ENCODE measurements at regions not wholly inside any gene's neighbourhood (a gene's known extent, or its start where the extent isn't known, plus 50 kb on each side); places are given as distances from the start of the nearest gene placed in this dataset.

GRCh38 chr14:84433961-84434360 is 1096.0 kb upstream of the FLRT2 start:
- H3K9me3 ChIP-seq = no peaks in the 10 kb centered on the region
- BruUV-seq (replicated peaks) = no TSS peak
- H3K4me3 Mint-ChIP-seq (ENCODE audit: unreplicated experiment) = no peak overlapping the region
- no peak for DNase-seq
- ChIA-PET CTCF (no interaction called here), POLR2A (no interaction called here)
- H3K27ac Mint-ChIP-seq (ENCODE audit: unreplicated experiment) = no peak overlapping the region
- H3K4me1 Mint-ChIP-seq (ENCODE audit: low read depth, unreplicated experiment) = no peaks in the 10 kb centered on the region
- no peaks in the 10 kb centered on the region for H3K27me3 Mint-ChIP-seq (ENCODE audit: insufficient read depth, unreplicated experiment)
- no peaks in the 10 kb centered on the region for H3K4me1 ChIP-seq
- no peak for TF ChIP-seq CTCF (IDR thresholded peaks at IDR 0.05; ENCODE audit: insufficient read depth in 1 of 2, low read depth in 1 of 2, low read length in 1 of 2, severe bottlenecking in 1 of 2, unreplicated experiment in 1 of 2)
- no peaks in the 10 kb centered on the region for H3K27me3 ChIP-seq (replicated peaks; ENCODE audit: control insufficient read depth, insufficient read depth, low read length)
- H3K36me3 ChIP-seq (ENCODE audit: control insufficient read depth, insufficient read depth, low read length) = no peaks in the 10 kb centered on the region
- no peaks in the 10 kb centered on the region for H3K36me3 Mint-ChIP-seq (ENCODE audit: insufficient read depth, unreplicated experiment)
- intact Hi-C loops (cut with micrococcal nuclease; ENCODE audit: unreplicated experiment) = no loop called here
- H3K9me3 Mint-ChIP-seq (ENCODE audit: unreplicated experiment) = no peaks in the 10 kb centered on the region
- no peak overlapping the region for H3K4me3 ChIP-seq (ENCODE audit: low read depth, low read length)

GRCh38 chr14:84435820-84436324 is 1094.1 kb upstream of the FLRT2 start:
- Histone ChIP-seq H3K9me3 (no peaks in the 10 kb centered on the region), H3K36me3 (ENCODE audit: control insufficient read depth, insufficient read depth, low read length) (no peaks in the 10 kb centered on the region), H3K4me3 (ENCODE audit: low read depth, low read length) (no peak overlapping the region), H3K27me3 (replicated peaks; ENCODE audit: control insufficient read depth, insufficient read depth, low read length) (no peaks in the 10 kb centered on the region), H3K4me1 (no peaks in the 10 kb centered on the region)
- no peak for TF ChIP-seq CTCF (IDR thresholded peaks at IDR 0.05; ENCODE audit: insufficient read depth in 1 of 2, low read depth in 1 of 2, low read length in 1 of 2, severe bottlenecking in 1 of 2, unreplicated experiment in 1 of 2)
- Mint-ChIP-seq H3K27ac (ENCODE audit: unreplicated experiment) (no peak overlapping the region), H3K27me3 (ENCODE audit: insufficient read depth, unreplicated experiment) (peaks cover under 1% of the 10 kb centered on the region), H3K4me1 (ENCODE audit: low read depth, unreplicated experiment) (no peaks in the 10 kb centered on the region), H3K36me3 (ENCODE audit: insufficient read depth, unreplicated experiment) (no peaks in the 10 kb centered on the region), H3K4me3 (ENCODE audit: unreplicated experiment) (no peak overlapping the region), H3K9me3 (ENCODE audit: unreplicated experiment) (no peaks in the 10 kb centered on the region)
- ChIA-PET CTCF (no interaction called here), POLR2A (no interaction called here)
- intact Hi-C loops (cut with micrococcal nuclease; ENCODE audit: unreplicated experiment) = no loop called here
- BruUV-seq (replicated peaks) = no TSS peak
- DNase-seq = no peak

- CTCF ChIA-PET = no interaction called here
- Histone ChIP-seq H3K36me3 (ENCODE audit: control insufficient read depth, insufficient read depth, low read length) (no peaks in the 10 kb centered on the region), H3K4me1 (no peaks in the 10 kb centered on the region), H3K9me3 (no peaks in the 10 kb centered on the region), H3K27me3 (replicated peaks; ENCODE audit: control insufficient read depth, insufficient read depth, low read length) (no peaks in the 10 kb centered on the region), H3K4me3 (ENCODE audit: low read depth, low read length) (no peak overlapping the region)
- H3K27me3 Mint-ChIP-seq (ENCODE audit: insufficient read depth, unreplicated experiment) = peaks cover 2% of the 10 kb centered on the region
- H3K4me1 Mint-ChIP-seq (ENCODE audit: low read depth, unreplicated experiment) = no peaks in the 10 kb centered on the region
- no TSS peak for BruUV-seq (replicated peaks)
- DNase-seq = no peak
- H3K4me3 Mint-ChIP-seq (ENCODE audit: unreplicated experiment) = no peak overlapping the region
- intact Hi-C loops (cut with micrococcal nuclease; ENCODE audit: unreplicated experiment) = no loop called here
- H3K27ac Mint-ChIP-seq (ENCODE audit: unreplicated experiment) = no peak overlapping the region
- H3K36me3 Mint-ChIP-seq (ENCODE audit: insufficient read depth, unreplicated experiment) = no peaks in the 10 kb centered on the region
- H3K9me3 Mint-ChIP-seq (ENCODE audit: unreplicated experiment) = no peaks in the 10 kb centered on the region
- TF ChIP-seq CTCF (IDR thresholded peaks at IDR 0.05; ENCODE audit: insufficient read depth in 1 of 2, low read depth in 1 of 2, low read length in 1 of 2, severe bottlenecking in 1 of 2, unreplicated experiment in 1 of 2) = no peak
- POLR2A ChIA-PET = no interaction called here
Measured at GRCh38 chr14:84436528-84436927, 1093.4 kb upstream of the FLRT2 start.

All from Caco-2 (cell line).